ENCODE measurements at regions not wholly inside any gene's neighbourhood (a gene's known extent, or its start where the extent isn't known, plus 50 kb on each side); places are given as distances from the start of the nearest gene placed in this dataset.
"Not testable (repeated sequence)": the region's sequence is repeated elsewhere in the genome, so short reads cannot be mapped to it uniquely, and the experiment has no call there.

DNA sequence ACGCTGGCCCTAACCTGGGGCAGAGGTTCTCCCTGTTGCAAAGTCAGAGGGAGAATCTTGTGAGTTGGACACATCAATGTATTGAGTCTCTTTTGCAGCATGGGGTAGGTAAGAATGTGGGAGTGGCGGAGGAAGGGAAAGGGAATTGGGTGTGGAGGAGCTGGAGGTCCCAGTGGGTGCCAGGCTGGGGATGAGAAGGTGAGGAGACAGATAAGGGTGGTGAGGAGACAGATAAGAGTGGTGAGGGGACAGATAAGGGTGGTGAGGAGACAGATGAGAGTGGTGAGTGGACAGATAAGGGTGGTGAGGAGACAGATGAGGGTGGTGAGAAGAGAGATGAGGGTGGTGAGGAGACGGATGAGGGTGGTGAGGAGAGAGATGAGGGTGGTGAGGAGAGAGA is 72.9 kb upstream of the SFSWAP start:
- no peak for DNase-seq

DNA sequence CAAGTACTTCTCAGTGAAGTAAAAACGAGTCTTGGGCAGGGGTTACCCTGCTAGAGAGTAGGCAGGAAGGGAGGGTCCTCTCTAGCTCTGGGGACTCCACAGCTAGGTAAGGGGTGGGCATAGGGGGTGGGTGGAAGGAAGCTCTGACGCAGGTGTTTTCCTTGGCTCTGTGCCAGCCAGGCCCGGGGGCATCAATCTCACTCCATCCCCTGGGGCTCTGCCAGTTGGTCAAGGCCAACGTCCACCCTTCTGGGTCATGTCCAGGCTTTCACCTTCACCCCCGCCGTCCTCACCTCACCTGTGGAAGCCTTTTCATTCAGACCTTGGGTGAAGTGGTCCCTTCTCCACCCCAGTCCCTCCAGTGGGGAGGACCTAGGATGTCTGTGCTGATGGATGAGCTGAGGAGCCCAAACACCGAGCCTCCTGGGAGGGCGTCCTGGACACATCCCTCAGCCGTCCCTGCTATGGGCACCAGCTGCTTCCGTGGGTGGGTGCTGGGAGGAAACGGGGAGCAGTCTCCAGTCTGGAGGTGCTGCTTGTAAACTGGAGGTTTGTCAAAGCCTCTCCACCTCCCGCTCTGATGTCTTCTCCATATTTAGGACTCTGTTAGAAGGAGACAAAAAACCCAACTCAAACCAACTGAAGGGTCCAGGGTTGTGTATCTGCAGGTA is 71.5 kb upstream of the SFSWAP start:
- no peak for DNase-seq

DNA sequence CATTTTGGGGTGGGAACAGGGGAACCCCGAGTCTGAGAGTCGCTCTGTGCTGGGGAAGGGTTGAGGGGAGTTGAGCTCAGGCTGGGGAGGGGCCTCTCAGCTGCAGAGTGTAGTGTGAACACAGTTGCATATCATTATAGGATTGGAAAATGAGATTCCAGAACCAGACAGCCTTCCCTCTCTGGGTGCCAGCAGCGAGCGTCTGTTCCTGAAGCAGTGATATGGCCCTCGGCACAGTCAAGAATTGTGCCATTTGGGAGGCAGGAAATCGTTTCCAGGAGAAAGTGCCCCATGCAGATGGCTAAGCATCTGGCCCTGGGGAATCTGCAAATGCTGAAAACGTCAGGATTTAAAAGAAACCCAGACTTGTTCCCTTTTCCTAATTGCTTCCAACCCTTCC is 70.4 kb upstream of the SFSWAP start:
- DNase-seq = no peak

DNA sequence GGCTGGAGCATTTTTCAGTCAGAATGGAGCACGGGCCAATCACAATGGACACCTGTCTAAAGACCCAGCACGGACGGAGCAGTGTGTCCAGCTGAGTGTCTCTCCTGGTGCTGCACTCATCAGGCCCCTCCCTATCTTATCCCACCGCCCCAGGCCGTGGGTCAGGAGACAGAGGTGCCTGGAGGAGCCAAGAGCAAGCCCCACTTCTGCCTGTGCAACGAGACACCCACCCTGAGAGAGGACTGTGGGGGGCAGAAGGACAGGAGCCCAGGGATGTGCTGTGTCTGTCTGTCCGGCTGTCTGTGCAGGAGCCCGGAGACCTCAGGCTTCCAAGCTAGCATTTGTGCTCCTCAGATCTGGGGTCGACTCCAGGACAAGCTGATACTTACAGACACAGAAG is 69.6 kb upstream of the SFSWAP start:
- no peak for DNase-seq

DNA sequence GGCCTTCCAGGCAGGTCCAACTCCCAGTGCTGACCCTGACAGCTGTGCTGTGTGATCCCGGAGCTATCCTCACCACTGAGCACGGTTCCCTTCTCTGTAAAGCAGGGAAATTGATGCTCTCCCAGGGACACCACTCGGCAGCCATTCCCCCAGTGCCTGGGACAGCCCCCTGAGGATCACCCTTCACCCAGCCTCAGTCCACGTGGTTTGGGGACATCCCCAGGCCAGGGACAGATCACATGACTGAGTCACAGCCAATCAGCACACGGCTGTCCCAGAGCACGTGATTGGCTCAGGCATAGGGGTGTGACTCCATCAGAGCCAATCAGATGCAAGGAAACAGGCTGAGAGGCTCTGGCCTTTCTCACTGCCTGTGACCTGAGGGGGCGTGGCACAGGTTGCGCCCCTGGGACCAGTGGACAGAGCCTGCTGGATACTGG is 68.8 kb upstream of the SFSWAP start:
- DNase-seq = no peak

DNA sequence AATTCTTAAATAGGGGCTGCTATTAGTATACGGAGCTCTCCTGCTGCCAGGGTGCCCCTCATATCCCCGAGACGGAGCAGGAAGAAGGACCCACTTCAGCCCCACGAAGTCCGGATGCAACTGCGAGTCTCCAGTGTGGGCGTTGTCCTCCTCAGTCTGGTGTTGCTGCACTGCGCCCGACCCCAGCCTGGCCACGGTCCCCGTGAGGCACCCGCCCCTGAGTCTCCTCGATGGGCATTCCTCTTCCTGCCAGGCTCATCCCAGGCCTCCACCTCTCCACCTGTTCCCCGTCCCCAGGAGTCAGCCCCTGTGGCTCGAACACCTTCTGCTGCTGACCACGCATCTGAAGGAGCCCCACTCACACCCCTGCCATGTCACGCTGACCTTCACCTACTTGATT is 68.1 kb upstream of the SFSWAP start:
- DNase-seq = no peak

DNA sequence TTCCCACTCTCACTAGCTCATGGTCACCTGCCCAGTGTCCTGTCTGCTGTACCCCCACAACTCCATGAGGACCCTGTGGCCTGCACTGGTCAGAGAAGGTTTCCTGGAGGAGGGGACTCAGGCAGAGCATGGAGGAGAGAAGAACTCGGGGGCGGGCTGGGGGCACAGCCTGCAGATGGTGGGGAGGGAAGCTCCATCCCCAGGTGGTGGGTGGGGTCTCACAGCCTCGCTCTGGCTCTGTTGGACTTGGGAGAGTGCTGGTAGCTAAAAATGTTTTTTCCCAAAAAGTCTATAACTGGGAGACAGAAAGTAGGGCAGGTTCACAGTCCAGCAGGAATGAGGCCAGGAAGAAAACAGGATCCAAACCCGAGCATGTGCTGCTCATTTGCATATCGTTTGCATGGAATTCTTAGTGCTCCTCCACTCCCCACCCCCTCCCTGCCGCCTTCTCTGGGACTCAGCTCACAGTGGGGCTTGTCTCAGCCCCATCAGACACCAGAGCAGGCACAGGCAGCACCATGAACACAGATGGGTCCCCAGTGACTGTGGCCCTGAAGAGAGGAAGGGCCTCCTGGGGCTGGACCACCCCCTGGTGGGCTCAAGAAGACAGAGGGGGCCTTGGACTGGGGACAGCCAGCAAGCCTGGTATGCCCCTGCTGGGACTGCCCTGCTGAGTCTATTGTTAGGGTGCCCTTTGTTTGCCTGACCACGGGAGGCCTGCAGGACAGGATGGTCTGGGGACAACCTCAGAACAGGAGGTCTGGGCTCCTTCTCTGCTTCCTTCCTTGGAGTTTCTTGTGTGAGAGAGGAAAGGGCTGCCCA is 67.0 kb upstream of the SFSWAP start:
- DNase-seq = no peak

DNA sequence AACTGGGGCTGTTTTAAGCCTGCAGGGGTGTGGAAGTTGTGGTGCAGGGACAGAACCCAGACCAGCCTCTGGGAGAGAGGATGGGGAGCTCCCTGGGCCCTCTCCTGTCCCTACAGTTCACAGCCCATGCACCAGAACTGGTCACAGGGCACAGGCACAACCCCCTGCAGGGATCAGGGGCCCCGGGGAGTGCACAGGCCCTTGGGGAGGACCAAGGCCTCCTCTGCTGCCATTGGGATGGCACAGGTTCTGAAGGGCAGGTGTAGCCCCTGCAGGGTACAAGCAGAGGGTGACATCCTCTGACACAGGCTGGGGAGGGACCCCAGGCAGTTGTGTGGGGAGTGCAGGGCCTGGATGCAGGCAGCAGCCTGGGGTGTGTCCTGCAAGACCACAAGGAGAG is 66.4 kb upstream of the SFSWAP start:
- no peak for DNase-seq

DNA sequence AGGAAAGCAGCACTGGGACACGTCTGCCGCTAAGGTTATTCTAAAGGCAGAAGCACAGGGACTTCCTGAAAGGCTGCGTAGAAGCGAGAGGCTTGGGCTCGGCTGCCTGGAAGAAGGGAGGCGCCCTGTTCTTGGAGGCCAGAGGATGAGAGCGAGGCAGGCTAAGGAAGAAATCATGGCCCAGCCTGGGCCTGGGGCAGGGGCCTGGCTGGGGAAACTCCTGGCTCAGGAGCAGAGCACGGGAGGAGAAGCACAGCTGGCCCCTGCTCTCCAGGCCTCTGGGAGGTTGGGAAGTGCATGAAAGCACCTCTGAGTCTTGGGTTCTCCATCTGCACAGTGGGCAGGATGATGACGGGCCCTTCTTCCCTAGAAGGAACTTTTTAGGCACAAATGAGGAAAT is 66.0 kb upstream of the SFSWAP start:
- not testable (repeated sequence) for DNase-seq

DNA sequence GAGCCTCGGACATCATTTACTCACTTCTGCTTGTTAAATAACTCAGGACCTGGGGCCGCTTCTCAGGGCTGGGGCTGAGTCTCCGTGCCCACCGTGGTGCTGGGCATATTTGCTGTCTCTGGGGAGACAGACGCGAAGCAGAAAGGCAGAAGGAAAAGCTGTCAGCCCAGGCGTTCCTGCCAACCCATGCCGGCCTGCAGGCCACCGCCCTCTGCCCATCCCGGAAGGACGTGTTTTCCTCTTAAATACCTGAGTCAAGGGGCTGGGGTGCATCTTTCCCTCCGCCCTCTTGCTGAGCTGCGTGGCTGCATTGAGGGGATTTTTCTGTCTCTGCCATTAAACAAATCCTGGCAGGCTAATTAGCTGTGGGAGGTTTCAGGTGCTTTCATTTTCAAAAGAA is 65.3 kb upstream of the SFSWAP start:
- not testable (repeated sequence) for DNase-seq

DNA sequence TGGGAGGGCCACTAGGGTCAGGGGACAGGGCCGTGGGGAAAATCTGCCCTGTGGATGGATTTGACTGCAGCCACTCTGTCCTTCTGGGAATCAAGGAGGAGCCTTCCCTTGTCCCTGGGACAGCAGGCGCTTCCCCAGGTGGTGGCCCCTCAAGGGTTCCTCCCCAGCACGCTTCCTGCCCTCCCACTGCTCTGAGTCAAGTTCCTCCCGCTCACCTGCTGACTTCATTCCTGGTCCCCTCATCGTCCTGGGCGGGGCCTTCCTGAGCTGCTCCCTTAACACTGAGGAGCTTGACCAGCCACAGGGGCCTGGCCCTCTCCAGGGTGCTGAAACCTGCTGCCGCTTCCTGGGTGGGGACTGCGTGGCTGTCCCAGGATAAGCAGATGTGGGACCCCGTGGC is 64.4 kb upstream of the SFSWAP start:
- not testable (repeated sequence) for DNase-seq

DNA sequence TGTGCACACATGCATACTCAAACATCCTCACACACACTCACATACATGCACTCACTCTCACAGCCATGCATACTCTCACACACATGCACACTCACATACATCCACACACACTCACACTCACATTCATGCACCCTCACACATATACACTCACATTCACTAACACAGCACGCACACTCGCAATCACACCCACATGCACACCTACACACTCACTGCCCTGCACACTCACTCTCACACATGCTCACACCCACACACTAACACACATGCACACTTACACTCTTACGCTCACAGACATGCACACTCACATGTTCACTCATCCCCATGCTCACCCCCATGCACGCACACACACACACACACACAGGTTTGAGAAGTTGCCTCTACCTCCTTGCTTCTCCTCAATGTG is 63.2 kb upstream of the SFSWAP start:
- no peak for DNase-seq

DNA sequence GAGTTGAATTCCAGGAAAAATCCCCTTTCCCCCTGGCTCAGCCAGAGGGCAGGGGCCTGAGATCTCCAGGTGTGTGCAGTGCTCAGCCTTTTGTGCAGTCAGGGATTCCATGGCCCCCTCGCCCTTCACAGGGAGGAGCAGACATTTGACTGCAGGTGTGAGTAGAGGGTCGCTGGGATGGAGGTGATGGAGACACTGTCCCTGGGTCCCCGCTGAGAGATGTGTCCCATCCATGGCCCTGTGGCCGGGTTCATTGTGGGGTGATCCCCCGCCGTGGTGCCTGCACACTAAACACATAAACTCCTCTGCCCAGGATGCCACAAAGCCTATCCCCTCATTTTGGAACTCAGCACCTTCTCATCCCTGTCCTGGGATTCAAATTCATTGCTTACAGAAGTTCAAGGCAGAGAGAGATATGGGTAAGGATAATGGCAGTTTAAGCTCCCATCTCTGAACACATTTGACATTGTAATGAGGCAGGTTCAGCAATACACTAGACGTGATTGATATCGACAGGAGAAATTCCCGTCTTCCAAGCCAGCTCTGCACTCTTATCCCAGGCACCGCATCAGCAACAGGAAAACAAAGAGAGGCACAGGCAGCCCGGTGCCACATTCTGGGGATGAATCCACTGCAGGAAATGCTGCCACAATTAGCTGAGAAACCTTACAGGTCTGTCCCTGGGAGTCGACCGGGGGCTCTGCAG is 55.3 kb upstream of the SFSWAP start:
- DNase-seq = not testable (repeated sequence)

DNA sequence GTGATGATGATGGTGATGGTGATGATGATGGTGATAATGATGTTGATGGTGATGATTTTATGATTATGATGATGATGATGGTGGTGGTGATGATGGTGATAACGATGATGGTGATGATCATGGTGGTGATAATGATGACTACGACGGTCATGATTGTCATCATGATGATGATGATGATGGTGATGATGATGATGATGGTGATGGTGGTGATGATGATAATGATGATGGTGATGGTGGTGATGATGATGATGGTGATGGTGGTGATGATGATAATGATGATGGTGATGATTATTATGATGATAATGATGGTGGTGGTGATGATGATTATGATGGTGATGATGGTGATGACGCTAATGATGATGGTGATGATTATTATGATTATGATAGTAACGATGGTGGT is 54.1 kb upstream of the SFSWAP start:
- not testable (repeated sequence) for DNase-seq

DNA sequence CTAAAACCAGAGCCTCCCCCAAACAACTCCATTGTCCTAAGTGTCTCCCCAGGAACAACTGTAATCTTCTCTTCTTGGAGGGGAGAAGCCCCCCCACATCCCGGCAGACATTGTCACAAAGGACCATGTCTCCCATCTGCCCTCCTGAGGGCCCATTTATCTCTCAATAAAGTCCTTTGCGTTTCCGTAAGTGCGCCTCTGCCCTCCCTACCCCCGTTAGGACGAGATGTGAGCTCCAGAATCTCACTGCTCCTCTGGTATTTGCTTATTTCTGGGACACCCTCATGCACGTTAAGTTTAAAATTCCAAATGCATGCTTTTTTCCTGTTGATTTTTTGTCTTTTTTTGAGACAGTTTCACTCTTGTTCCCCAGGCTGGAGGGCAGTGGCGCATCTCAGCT is 52.3 kb upstream of the SFSWAP start:
- DNase-seq = not testable (repeated sequence)

DNA sequence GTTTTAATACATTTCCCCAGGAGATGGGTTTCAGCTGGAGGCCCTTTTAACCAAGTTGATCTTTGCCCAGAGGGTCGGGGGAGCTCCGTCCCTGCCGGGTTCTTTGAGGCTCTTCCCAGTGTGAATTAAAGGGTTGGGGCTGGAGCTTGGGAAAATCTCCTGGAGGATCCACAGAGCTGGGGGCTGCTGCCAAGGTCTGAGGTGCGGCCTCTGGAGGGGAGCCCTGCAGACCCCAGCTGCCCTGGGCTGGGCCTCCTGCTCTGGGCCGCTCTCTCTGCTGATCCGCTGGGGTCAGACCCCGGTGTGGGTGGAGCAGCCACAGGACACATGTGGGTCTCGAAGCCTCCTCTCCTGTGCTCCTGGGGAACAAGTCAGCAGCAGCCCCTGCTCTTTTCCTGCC is 51.4 kb upstream of the SFSWAP start:
- DNase-seq = not testable (repeated sequence)

DNA sequence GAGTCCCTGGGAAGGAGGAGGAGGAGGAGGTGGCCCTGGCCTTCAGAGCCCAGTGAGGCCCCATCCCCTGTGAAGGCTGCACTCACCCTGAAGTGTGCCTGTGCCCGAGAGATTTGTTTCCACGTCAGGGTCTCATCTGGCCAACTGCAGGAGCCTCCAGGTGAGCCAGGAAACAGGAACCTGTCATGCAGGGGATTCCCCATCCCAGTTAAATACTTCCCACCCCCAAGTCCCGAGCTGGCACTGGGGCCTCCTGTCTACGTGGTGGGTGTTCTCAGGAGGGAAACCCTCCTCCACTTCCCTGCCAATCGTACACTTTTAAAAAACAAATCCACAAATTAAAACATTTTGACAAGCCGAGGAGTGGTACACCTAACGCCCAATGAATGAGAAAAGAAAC is 50.9 kb upstream of the SFSWAP start:
- not testable (repeated sequence) for DNase-seq

DNA sequence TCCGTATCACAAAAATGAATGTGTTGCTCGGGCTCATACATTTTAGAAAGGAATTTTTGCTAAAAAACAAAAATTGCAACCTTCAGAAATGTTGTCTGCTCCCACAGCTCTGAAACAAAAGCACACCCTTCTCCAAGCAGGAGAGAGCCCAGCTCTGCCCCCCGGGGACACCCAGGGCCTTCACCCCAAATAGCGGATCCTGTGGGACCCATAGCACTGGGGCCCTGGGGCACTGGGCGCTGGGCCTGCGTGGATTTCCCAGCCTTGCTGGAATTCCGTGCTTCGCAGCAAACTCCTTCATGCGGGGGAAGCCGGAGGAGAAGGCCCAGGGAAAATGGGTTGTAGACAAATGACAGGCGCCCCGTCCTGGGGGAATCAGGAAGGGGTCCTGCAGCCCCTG is 50.5 kb upstream of the SFSWAP start:
- DNase-seq = not testable (repeated sequence)
